ENCODE measurements at regions not wholly inside any gene's neighbourhood (a gene's known extent, or its start where the extent isn't known, plus 50 kb on each side); places are given as distances from the start of the nearest gene placed in this dataset.

DNA sequence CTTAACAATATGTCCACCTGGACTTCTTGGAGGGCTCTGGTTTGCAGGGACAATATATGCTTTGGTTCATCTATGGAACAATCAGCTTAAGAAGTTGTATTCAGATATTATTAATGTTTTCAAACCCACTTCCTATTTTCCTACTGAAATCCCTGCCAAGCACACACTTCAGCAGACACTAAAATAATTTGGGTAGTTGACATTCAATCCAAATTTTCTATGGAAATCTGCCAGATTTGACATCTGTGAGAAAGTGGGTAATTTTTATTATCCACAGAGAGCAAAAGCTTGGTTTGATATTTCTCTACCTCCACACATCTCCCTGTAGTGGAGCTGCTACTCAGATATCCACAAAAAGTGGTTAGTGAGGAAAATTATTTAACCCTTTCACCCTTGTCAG lies 378.8 kb upstream of the SOX5 start:
- no peaks in the 10 kb centered on the region for H3K36me3 Mint-ChIP-seq

DNA sequence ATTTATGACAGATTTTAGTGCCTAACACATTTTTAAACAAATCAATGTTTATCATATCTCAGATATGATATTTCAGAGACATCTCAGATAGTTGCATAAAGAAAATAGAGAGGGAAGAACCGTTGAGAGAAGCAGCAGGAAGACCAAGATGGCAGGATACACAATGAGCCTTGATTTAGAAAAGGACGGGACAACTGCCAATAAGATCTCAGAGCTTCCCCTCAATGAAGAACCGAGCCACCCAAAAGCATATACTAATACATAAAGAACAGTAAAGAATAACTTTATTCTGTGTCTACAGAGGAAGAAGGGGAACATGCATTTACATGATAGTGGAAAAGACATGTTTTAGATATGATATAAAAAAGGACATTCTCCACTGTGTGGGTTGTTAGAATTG lies 375.9 kb upstream of the SOX5 start:
- H3K27ac Mint-ChIP-seq = no peak overlapping the region
- ATAC-seq (no peak), DNase-seq (ENCODE audit: low spot score in 2 of 2) (no peak)
- no peaks in the 10 kb centered on the region for H3K36me3 Mint-ChIP-seq
- peaks cover 2% of the 10 kb centered on the region for H3K9me3 Mint-ChIP-seq
- H3K4me3 Mint-ChIP-seq = no peak overlapping the region
- no peaks in the 10 kb centered on the region for H3K4me1 Mint-ChIP-seq

More for the DNA sequence above, 378.8 kb upstream of the SOX5 start:
- H3K9me3 Mint-ChIP-seq = peaks cover 2% of the 10 kb centered on the region
- no peak overlapping the region for H3K4me3 Mint-ChIP-seq
- ATAC-seq (no peak), DNase-seq (ENCODE audit: low spot score in 2 of 2) (no peak)
- no peak overlapping the region for H3K27ac Mint-ChIP-seq
- H3K4me1 Mint-ChIP-seq = no peaks in the 10 kb centered on the region

DNA sequence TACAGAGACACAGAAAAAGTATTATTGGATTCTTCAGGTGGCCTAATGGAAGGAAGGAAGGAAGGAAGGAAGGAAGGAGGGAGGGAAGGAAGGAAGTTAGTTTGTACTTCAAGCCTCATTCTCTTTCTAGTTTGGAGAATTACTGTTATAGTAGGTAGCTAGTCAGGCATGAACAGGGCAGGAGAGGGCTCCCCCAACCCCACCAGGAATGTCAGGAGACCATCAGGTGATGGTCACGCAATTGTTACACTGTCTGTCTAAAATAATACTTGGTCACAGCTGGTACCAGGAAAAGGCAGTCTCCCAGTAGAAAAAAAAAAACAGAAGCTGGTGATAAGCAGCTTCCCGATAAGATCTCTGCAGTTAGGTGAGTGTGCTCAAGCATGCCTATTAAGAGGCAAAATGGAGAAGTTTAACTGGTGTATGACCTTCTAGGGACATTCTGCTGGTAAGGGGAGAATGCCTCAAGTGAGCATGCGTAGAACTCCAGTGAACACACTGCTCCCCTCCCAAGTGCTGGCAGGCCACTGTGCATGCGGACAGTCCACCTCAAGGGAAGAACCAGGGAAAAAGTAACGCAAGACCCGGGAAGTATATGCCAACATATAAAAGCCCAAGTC lies 358.4 kb upstream of the SOX5 start:
- Mint-ChIP-seq H3K4me1 (no peaks in the 10 kb centered on the region), H3K27ac (no peak overlapping the region), H3K9me3 (peaks cover 11% of the 10 kb centered on the region), H3K4me3 (no peak overlapping the region), H3K36me3 (no peaks in the 10 kb centered on the region)
- DNase-seq (ENCODE audit: low spot score in 2 of 2) = no peak
- ATAC-seq = no peak

DNA sequence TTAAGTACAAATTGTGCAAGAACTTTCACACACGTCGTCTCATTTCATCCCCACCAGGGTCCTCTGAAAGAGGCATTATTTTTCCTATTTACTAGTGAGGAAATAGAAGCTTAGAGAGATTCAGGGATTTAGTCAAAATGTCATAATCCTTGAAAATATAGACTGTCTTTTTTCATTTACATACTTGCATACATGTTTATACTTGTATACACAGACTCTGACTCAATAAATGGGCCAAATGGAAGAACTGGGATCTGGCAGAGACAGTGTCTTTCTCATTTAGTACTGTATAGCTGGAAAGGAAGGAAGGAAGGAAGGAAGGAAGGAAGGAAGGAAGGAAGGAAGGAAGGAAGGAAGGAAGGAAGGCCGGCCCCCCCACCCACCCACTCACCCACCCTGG lies 357.7 kb upstream of the SOX5 start:
- Mint-ChIP-seq H3K9me3 (peaks cover 11% of the 10 kb centered on the region), H3K4me3 (no peak overlapping the region), H3K36me3 (no peaks in the 10 kb centered on the region), H3K27ac (no peak overlapping the region), H3K4me1 (no peaks in the 10 kb centered on the region)
- ATAC-seq (no peak), DNase-seq (ENCODE audit: low spot score in 2 of 2) (no peak)

DNA sequence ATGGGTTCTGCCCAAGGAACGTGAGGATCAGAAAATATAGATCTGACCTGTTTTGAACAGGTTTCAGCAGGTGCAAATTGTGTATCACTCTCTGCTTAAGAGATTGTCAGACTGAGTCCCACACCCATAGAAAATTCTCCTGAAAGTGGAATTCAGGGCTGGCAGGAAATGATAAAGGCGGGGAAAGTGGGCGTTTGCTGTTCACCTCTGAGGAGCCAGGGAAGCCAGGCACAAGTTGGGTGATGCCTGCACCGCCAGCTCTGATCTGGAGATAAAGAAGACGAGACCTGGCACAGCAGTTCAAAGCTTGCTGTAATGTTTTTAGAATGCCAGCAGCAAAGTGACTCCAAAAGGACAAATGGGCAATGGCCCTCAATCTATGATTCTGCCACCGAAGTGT lies 356.5 kb upstream of the SOX5 start:
- H3K36me3 Mint-ChIP-seq = no peaks in the 10 kb centered on the region
- no peak overlapping the region for H3K4me3 Mint-ChIP-seq
- no peaks in the 10 kb centered on the region for H3K4me1 Mint-ChIP-seq
- no peak overlapping the region for H3K27ac Mint-ChIP-seq
- peaks cover 11% of the 10 kb centered on the region for H3K9me3 Mint-ChIP-seq
- ATAC-seq (no peak), DNase-seq (ENCODE audit: low spot score in 2 of 2) (no peak)

DNA sequence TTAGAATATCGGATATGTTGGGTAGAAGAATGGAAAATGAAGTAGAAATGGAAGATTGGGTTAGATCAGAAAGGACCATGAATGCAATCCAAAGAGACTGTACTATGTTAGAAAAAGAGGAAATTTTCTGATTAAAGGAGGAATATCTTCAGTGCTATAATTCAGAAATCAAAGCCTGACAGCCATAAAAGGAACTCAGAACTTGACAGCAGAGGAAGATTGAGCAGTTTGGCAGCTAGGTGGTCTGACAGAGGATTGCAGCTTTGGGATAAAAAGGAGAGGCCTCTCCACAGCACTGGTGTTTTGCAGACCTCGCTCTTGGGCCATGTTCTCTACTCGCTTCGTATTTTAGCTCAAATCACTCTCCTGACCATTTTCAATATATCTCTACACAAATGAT lies 354.8 kb upstream of the SOX5 start:
- peaks cover 11% of the 10 kb centered on the region for H3K9me3 Mint-ChIP-seq
- H3K36me3 Mint-ChIP-seq = no peaks in the 10 kb centered on the region
- H3K4me1 Mint-ChIP-seq = no peaks in the 10 kb centered on the region
- H3K27ac Mint-ChIP-seq = no peak overlapping the region
- H3K4me3 Mint-ChIP-seq = no peak overlapping the region
- ATAC-seq = no peak
- no peak for DNase-seq (ENCODE audit: low spot score in 2 of 2)

DNA sequence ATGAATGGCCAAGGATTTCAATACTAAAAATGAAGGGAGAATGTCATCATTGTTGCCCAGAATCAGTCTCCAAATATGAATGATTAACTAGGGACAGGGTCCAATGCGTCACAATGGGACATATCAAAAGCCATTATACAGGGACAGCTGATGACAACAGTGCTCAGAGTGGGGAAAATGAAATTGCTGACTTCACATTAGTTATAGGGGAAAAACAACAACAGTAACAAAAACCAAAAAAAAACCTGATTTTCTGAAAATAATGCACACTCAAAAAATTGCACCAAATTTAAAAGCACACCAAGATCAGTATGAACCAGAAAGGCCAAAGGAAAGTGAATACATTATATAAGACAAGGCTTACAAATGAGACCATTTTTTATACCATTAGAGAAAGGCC lies 353.2 kb upstream of the SOX5 start:
- ATAC-seq = no peak
- H3K4me1 Mint-ChIP-seq = no peaks in the 10 kb centered on the region
- DNase-seq (ENCODE audit: low spot score in 2 of 2) = no peak
- peaks cover 11% of the 10 kb centered on the region for H3K9me3 Mint-ChIP-seq
- no peaks in the 10 kb centered on the region for H3K36me3 Mint-ChIP-seq
- no peak overlapping the region for H3K4me3 Mint-ChIP-seq
- no peak overlapping the region for H3K27ac Mint-ChIP-seq

DNA sequence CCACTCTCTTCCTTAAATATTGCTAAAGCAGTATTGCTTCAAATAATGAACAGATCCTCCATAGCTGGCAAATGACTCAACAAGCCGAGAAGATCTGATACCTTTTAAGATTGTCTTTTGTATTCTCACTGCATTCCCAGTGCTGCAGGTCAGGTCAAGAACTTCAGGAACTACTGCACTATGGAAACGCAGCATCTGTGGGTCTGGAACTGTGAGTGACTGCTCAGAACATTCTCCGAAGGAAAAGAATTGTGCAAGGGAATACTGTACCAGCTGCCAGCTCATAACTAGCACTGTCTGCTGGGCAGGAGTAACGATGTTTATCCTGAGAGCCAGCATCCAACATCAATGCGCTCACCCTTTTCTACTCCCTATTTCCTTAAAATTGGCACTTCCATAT lies 348.0 kb upstream of the SOX5 start:
- Mint-ChIP-seq H3K9me3 (no peaks in the 10 kb centered on the region), H3K4me3 (no peak overlapping the region), H3K27ac (no peak overlapping the region), H3K36me3 (no peaks in the 10 kb centered on the region), H3K4me1 (no peaks in the 10 kb centered on the region)
- ATAC-seq (no peak), DNase-seq (ENCODE audit: low spot score in 2 of 2) (no peak)

DNA sequence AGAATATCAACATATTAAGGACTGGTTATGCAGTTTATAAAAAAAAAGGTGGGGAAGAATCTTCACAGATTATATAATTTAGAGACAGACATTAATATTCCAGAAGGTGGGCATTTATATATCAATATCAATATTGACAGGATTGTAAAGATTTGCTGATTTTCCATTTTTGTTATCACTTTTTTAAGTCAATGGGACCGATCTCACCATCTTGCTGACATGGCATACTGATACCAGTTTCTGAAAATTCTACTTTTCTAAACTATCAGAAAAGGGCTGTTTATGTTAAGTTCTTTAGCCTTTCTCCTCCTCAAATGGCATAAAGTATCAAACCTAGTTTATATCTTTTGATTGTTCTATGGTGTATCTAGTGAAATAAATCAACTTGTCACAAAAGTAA lies 344.1 kb upstream of the SOX5 start:
- H3K36me3 Mint-ChIP-seq = no peaks in the 10 kb centered on the region
- ATAC-seq = no peak
- no peak overlapping the region for H3K27ac Mint-ChIP-seq
- H3K9me3 Mint-ChIP-seq = no peaks in the 10 kb centered on the region
- DNase-seq (ENCODE audit: low spot score in 2 of 2) = no peak
- H3K4me3 Mint-ChIP-seq = no peak overlapping the region
- H3K4me1 Mint-ChIP-seq = no peaks in the 10 kb centered on the region

DNA sequence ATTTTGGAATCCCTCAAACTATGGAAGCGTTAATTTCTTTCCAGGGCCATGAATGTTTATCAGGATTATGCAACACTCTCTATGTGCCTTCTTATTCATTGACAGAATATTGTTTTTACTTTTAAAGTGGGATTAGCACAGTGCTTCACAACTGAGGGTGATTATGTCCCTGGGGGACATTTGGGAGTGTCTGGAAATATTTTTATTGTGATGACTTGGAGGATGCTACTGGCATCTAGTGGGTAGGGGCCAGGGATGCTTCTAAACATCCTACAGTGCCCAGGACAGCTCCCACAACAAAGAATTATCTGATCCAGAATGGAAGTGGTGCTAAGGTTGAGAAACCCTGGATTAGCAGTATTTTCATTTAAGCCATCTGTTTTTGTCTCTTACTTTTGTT lies 338.5 kb upstream of the SOX5 start:
- H3K36me3 Mint-ChIP-seq = no peaks in the 10 kb centered on the region
- H3K9me3 Mint-ChIP-seq = peaks cover 7% of the 10 kb centered on the region
- H3K4me3 Mint-ChIP-seq = no peak overlapping the region
- no peak overlapping the region for H3K27ac Mint-ChIP-seq
- ATAC-seq (no peak), DNase-seq (ENCODE audit: low spot score in 2 of 2) (no peak)
- H3K4me1 Mint-ChIP-seq = no peaks in the 10 kb centered on the region

DNA sequence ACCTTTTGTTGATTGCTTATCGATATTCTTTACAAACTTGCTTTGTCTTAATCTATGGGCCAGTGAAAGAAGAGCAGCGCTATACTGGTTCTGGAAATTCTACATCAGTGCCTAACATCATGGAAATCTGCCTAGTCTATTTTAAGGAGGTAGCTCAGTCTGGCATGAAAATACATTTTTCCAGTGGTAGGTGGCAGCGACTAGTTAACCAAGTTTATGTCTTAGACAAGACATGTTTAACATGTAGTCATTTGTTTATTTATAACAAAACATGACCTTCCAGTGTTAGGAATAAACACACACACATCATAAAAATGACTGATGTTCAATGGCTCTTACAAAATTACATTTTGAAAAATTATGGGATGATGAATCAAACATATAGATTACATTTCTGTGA lies 336.0 kb upstream of the SOX5 start:
- Mint-ChIP-seq H3K27ac (no peak overlapping the region), H3K9me3 (peaks cover 7% of the 10 kb centered on the region), H3K4me1 (no peaks in the 10 kb centered on the region), H3K4me3 (no peak overlapping the region), H3K36me3 (no peaks in the 10 kb centered on the region)
- DNase-seq (ENCODE audit: low spot score in 2 of 2) = no peak
- no peak for ATAC-seq

DNA sequence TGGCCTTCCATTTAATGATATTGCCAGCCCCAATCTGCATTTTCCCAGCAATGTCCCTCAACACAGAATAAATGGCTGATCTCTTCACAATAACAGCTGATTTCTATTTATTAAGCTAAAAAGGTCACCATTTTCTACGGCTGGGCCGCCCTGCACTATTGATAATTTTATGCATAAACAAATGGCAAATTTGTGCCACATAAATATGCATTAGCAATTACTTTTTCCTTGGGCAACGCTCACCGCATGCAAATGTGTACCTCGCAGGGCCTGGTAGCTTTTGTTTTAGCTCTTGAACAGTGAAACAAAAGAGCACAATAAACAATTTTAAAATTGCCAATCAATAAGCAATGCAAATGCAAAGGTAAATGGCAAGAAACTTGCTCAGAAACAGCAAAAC lies 331.9 kb upstream of the SOX5 start:
- H3K36me3 Mint-ChIP-seq = no peaks in the 10 kb centered on the region
- H3K4me1 Mint-ChIP-seq = no peaks in the 10 kb centered on the region
- peaks cover 7% of the 10 kb centered on the region for H3K9me3 Mint-ChIP-seq
- DNase-seq (ENCODE audit: low spot score in 2 of 2) (no peak), ATAC-seq (no peak)
- H3K4me3 Mint-ChIP-seq = no peak overlapping the region
- H3K27ac Mint-ChIP-seq = no peak overlapping the region

DNA sequence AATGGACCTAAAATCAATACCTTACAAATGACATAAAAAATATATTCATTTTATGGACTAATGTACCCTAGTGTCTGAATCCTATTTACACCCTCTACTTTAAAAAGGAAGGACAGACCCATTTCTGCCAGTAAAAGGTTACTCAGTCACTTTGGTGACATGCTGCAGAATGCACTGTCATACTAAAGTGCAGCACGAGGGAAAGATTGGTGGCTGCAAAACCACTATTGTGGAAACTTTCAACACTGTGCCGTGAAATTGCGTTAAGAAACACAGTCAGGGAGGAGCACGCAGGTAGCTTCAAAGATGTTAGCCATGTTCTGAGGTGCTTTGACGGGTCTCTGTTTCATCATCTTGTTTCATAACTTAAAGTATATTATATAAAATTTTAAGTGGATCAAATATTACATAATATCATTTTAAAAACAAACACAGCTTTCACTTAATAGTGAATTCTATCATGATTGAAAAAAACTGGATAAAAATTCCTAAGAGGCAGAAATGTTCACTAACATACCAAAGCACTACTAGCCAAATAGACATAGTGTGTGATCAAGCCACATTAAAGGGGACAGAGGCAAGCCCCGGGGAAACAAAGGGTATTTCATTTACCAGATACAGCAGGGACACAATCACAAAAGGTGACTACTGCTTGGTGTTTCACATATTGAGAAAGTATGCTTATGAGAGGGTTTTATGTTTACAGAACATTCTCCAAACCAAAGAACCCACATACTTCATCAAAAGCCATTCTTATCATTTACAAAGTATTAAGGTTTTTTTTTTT lies 330.8 kb upstream of the SOX5 start:
- ATAC-seq = no peak
- no peaks in the 10 kb centered on the region for H3K36me3 Mint-ChIP-seq
- no peak overlapping the region for H3K4me3 Mint-ChIP-seq
- H3K4me1 Mint-ChIP-seq = no peaks in the 10 kb centered on the region
- H3K9me3 Mint-ChIP-seq = peaks cover 5% of the 10 kb centered on the region
- H3K27ac Mint-ChIP-seq = no peak overlapping the region
- DNase-seq (ENCODE audit: low spot score in 2 of 2) = no peak

DNA sequence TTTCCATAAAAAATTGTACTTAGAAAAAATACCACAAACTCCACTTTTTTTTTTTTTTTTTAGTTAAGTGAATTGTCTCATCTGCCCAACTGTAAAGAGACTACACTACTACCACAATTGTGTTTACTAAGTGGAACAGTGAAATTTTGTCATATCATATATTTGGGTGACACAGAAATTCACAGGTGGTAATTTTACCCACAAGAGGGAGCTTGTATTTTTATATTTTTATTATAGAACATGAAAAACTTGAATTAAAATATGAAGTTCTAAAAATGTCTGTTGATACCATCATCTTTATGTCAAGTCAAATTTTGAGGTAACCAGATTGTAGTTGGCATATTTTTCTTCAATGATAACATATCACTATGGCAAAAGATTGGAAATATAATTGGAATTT lies 329.4 kb upstream of the SOX5 start:
- Mint-ChIP-seq H3K27ac (no peak overlapping the region), H3K9me3 (peaks cover 2% of the 10 kb centered on the region), H3K36me3 (no peaks in the 10 kb centered on the region), H3K4me1 (no peaks in the 10 kb centered on the region), H3K4me3 (no peak overlapping the region)
- DNase-seq (ENCODE audit: low spot score in 2 of 2) (no peak), ATAC-seq (no peak)

DNA sequence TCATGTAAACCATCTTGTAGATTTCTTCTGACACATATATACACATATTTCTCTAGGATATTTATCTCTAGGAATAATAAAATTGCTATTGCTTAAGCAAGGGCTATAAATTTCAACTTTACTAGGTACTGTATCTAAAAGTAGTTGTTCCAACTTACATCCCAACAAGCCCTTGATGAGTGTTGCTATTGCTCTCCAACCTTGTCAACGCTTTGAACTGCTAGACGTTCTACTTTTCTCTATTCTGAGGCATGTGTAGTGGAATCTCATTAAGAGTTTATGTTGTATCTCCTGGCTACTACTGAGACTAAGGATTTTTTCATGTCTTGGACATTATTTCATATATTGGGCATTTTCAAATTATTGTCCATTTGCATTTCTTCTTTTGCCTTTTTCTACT lies 321.5 kb upstream of the SOX5 start:
- no peak overlapping the region for H3K4me3 Mint-ChIP-seq
- no peak for DNase-seq (ENCODE audit: low spot score in 2 of 2)

DNA sequence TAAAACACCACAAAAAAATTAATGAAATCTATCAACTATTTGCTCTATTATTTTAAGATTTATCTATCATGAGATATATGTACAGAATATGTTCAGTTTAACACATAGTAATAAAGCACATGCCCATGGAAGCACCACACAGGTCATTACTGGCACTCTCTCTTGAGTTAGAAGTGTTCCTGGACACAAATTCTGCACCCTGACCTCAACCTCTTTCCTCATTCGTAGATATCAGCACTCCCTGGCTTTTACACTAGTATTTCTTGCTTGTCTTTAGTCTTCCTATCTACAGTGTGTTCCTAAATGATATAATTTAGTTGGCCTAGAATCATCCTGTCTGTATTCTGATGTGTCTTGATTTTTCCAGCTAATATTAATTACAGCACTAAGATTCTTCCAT lies 321.0 kb upstream of the SOX5 start:
- Mint-ChIP-seq H3K4me1 (no peaks in the 10 kb centered on the region), H3K36me3 (no peaks in the 10 kb centered on the region), H3K9me3 (peaks cover 2% of the 10 kb centered on the region), H3K27ac (no peak overlapping the region), H3K4me3 (no peak overlapping the region)
- DNase-seq (ENCODE audit: low spot score in 2 of 2) (no peak), ATAC-seq (no peak)

More for the DNA sequence above, 321.5 kb upstream of the SOX5 start:
- H3K36me3 Mint-ChIP-seq = no peaks in the 10 kb centered on the region
- no peak for ATAC-seq
- H3K4me1 Mint-ChIP-seq = no peaks in the 10 kb centered on the region
- H3K9me3 Mint-ChIP-seq = peaks cover 2% of the 10 kb centered on the region
- H3K27ac Mint-ChIP-seq = no peak overlapping the region

Data from stimulated activated effector memory CD8-positive, alpha-beta T cell treated with anti-CD3 and anti-CD28 coated beads, Interleukin-12 subunit alpha, Interleukin-12 subunit beta, amount 100 ng/mL, for 72 hours (primary cell).